Naive B cell (primary cell): ENCODE measurements at regions not wholly inside any gene's neighbourhood (a gene's known extent, or its start where the extent isn't known, plus 50 kb on each side); places are given as distances from the start of the nearest gene placed in this dataset.

Experiments used
- ATAC-seq, 2 donors: fragments of 150-1000 bp; cut with Tn5 transposase; 2 replicates each; pipeline ENCODE4 v1.10.0; 2021; ENCODE audit warnings: low read depth in 2 of 2, mild to moderate bottlenecking in 2 of 2, moderate library complexity in 2 of 2
- DNase-seq: peaks from one replicate; pipeline ENCODE4 v3.0.0; 2022
- H3K27ac Mint-ChIP-seq, 6 donors: one replicate each; pipeline ENCODE4 v1.8.0; 2020 to 2022; ENCODE audit warnings: mild to moderate bottlenecking in 6 of 6, mixed read lengths in 6 of 6, moderate library complexity in 5 of 6, inconsistent platforms in 2 of 6
- H3K27me3 Mint-ChIP-seq, 3 donors: one replicate each; pipeline ENCODE4 v1.8.0; 2021 to 2022; ENCODE audit warnings: mixed read lengths in 3 of 3, mild to moderate bottlenecking in 1 of 3
- H3K36me3 Mint-ChIP-seq, 2 donors: one replicate each; pipeline ENCODE4 v1.8.0; 2020 to 2022; ENCODE audit warnings: mixed read lengths in 2 of 2, inconsistent platforms in 1 of 2, mild to moderate bottlenecking in 1 of 2
- H3K4me1 Mint-ChIP-seq, 3 donors: one replicate each; pipeline ENCODE4 v1.8.0; 2020 to 2022; ENCODE audit warnings: mixed read lengths in 3 of 3, inconsistent platforms in 1 of 3, mild to moderate bottlenecking in 1 of 3, moderate library complexity in 1 of 3
- H3K4me3 Mint-ChIP-seq, 8 donors: one replicate each; pipeline ENCODE4 v1.8.0; 2020 to 2022; ENCODE audit warnings: mild to moderate bottlenecking in 8 of 8, mixed read lengths in 8 of 8, moderate library complexity in 8 of 8, inconsistent platforms in 2 of 8
- H3K9me3 Mint-ChIP-seq, 7 donors: one replicate each; pipeline ENCODE4 v1.8.0; 2020 to 2022; ENCODE audit warnings: mixed read lengths in 7 of 7, mild to moderate bottlenecking in 5 of 7, inconsistent platforms in 2 of 7, moderate library complexity in 1 of 7

DNA sequence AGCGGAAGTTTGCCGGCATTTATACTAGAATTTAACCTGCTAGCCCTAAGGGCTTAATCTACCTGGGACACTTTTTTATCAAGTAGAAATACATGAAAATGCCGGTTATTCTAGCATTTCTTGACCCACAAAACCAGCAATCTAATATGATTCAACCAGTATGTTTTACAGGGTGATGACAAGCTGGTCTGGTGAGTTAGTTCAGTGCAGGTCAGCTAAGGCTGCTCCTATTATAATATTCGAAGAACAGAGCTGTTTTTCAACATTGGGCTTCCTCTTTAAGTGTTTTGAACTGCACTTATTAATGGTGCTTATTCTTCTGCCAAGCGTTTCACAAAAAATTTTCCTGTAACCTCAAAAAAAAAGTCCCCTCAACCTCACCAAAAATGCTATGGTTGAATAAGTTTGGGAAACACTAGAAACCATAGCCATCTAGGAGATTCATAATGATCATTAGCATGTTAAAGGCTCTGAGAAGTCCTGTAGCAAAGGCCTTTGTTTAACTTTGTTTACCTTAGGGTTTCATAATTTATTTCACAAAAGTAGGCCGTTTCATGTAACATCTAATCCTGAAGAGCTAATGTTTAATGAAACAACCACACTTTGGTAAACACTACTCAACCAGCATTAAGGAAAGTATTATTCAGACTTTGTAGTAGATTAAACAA, 526.6 kb downstream of the KLF12 start:
- Mint-ChIP-seq H3K4me1 (no peaks in the 10 kb centered on the region), H3K27me3 (no peaks in the 10 kb centered on the region), H3K36me3 (no peaks in the 10 kb centered on the region), H3K27ac (peak overlapping the region in 1 of 6 donors; percentile 15), H3K4me3 (no peak overlapping the region), H3K9me3 (peaks cover 0 to 16% (median 6%) of the 10 kb centered on the region in 7 donors)
- DNase-seq (no peak), ATAC-seq (no peak)

DNA sequence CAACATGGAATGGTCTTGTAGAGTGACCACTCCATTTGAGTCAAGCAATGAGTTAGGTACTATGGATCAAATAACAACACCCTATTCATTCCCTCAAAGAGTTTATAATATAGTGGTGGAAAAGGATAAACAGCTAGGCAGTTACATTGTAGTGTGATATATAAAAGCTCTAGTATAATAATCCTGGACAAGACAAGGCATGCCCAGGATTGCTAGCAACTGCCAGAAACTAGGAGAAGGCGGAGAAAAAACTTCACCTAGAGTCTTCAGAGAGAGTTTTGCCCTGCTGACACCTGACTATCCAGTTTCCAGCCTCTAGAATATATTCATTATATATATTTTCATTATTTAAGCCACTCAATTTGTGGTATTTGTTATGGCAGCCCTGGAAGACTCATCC, 530.6 kb downstream of the KLF12 start:
- Mint-ChIP-seq H3K27ac (no peak overlapping the region), H3K4me1 (no peaks in the 10 kb centered on the region), H3K4me3 (no peak overlapping the region), H3K36me3 (no peaks in the 10 kb centered on the region), H3K27me3 (peaks cover 0 to 5% (median 0%) of the 10 kb centered on the region in 3 donors), H3K9me3 (peaks cover 3 to 16% (median 10%) of the 10 kb centered on the region in 7 donors)
- no peak for DNase-seq
- ATAC-seq = no peak

DNA sequence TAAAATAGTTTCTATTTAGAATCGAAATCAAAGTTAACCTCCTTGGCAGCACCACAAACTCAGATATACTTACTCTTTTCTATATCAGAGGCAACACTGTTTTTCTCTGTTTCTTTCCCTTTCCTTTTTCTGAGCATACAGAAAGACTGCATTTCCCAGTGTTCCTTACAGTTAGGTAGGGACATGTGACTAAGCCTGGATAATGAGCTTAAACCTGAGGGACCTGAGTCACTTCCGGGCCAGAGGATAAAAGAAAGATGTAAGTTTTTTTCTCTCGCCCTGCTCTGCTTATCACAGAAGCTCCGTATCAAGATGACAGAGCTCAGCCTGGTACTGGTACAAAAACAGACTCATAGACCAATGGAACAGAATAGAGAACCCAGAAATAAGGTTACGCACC, 531.9 kb downstream of the KLF12 start:
- Mint-ChIP-seq H3K36me3 (no peaks in the 10 kb centered on the region), H3K27me3 (peaks cover 0 to 5% (median 0%) of the 10 kb centered on the region in 3 donors), H3K27ac (no peak overlapping the region), H3K4me1 (no peaks in the 10 kb centered on the region), H3K4me3 (no peak overlapping the region), H3K9me3 (peaks cover 3 to 16% (median 10%) of the 10 kb centered on the region in 7 donors)
- ATAC-seq = no peak
- DNase-seq = no peak

DNA sequence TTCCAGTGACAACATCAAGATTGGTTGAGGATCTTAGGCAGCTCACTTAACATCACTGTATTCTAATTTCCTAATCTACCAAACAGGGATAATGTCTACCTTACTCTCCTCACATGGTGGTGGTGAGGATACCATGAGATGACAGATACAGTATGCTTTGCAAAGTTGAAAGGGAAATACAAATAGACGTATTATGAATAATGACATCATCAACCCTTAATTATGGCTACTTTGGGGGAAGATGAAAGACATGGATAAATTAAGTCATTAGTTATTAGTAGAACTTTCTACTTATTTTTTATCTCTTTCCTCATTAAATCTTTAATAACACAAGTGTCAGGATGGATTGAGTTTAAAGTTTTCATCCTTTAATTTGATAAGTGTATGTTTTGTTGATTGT, 532.5 kb downstream of the KLF12 start:
- Mint-ChIP-seq H3K4me1 (no peaks in the 10 kb centered on the region), H3K9me3 (peaks cover 3 to 16% (median 10%) of the 10 kb centered on the region in 7 donors), H3K27ac (no peak overlapping the region), H3K27me3 (peaks cover 0 to 5% (median 0%) of the 10 kb centered on the region in 3 donors), H3K4me3 (no peak overlapping the region), H3K36me3 (no peaks in the 10 kb centered on the region)
- ATAC-seq (no peak), DNase-seq (no peak)

DNA sequence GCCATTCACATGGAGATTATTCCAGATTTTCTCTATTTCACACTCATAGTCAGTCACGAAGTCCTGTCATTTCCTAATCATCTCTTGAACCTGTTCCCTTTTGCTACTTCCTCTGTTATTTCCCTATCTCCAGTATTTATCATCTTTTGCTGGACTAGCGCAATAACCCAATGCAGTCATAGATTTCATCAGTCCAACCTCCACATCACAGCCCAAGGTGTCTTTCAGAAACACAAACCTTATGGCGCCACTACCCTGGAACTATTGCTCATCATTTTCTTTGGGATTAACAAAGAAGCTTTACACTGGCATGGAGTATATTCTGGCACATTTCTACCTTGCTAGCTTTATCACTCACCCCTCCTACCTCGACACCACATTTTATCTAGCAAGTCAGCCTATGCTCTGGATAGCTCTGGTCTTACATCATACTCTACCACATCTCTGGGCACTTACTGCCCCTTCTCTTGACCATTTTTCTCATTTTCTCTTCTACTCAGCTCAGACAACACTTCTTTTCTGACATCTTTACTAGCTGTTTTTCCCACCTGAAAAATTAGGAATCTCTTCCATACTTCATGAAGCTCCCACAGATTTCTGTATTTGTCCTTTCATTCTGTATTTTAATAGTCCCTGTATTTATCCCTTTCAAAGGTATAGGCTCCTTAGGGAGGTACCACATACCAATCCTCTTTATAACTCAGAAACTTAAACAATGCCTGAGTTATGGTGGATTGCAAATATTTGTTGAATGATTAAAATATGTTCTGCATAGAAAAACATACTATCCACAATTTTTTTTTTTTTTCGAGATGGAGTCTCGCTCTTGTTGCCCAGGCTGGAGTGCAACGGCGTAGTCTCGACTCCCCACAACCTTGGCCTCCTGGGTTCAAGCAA, 534.7 kb downstream of the KLF12 start:
- Mint-ChIP-seq H3K27ac (no peak overlapping the region), H3K9me3 (peaks cover 3 to 13% (median 9%) of the 10 kb centered on the region in 7 donors), H3K4me3 (no peak overlapping the region), H3K4me1 (no peaks in the 10 kb centered on the region), H3K36me3 (no peaks in the 10 kb centered on the region), H3K27me3 (peaks cover 0 to 5% (median 0%) of the 10 kb centered on the region in 3 donors)
- no peak for DNase-seq
- no peak for ATAC-seq

DNA sequence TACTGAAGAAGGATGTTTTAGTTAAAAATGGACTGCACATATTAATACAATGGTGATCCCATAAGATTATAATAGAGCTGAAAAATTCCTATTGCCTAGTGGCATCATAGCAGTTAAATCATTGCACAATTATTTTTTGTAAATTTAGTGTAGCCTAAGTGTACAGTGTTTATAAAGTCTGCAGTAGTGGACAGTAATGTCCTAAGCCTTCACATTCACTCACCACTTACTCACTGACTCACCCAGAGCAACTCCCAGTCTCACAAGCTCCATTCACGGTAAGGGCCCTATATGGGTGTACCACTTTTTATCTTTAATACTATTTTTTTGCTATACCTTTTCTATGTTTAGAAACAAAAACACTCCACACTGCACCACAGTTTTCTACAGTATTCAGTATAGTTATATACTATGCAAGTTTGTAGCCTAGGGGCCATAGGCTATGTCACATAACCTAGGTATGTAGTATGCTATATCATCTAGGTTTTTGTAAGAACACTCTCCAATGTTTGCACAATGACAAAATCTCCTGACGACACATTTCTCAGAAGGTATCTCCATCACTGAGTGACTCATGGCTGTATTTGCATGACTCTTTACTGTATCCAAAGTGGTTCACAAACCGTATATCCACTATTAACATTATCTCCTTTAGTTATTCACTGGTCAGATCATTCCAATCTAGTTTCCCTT, 536.0 kb downstream of the KLF12 start:
- Mint-ChIP-seq H3K4me3 (no peak overlapping the region), H3K36me3 (no peaks in the 10 kb centered on the region), H3K4me1 (no peaks in the 10 kb centered on the region), H3K9me3 (peaks cover 0 to 10% (median 3%) of the 10 kb centered on the region in 7 donors), H3K27ac (no peak overlapping the region), H3K27me3 (peaks cover 0 to 5% (median 0%) of the 10 kb centered on the region in 3 donors)
- ATAC-seq = no peak
- no peak for DNase-seq

DNA sequence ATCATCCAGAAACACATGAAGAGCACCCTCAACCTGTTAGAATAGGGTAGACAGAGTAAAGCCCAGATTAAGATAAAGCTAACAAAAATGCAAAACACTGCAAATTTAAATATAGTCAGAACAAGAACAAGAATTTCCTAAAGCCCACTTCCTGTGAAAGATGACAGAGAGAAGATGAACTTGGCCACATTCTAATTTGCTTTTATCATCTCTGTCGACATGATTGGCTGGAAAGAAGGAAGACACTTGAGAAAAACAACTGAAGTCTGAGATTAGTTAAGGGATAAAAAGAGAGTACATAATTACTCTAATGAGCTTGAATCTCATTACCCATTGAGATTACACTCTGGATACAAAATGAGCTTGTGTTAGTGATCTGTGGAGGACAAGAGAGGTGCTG, 537.6 kb downstream of the KLF5 start:
- H3K27me3 Mint-ChIP-seq = peaks cover 0 to 5% (median 0%) of the 10 kb centered on the region in 3 donors
- no peak overlapping the region for H3K4me3 Mint-ChIP-seq
- no peaks in the 10 kb centered on the region for H3K4me1 Mint-ChIP-seq
- DNase-seq (no peak), ATAC-seq (no peak)
- peaks cover 0 to 10% (median 2%) of the 10 kb centered on the region in 7 donors for H3K9me3 Mint-ChIP-seq
- H3K36me3 Mint-ChIP-seq = no peaks in the 10 kb centered on the region
- H3K27ac Mint-ChIP-seq = no peak overlapping the region

DNA sequence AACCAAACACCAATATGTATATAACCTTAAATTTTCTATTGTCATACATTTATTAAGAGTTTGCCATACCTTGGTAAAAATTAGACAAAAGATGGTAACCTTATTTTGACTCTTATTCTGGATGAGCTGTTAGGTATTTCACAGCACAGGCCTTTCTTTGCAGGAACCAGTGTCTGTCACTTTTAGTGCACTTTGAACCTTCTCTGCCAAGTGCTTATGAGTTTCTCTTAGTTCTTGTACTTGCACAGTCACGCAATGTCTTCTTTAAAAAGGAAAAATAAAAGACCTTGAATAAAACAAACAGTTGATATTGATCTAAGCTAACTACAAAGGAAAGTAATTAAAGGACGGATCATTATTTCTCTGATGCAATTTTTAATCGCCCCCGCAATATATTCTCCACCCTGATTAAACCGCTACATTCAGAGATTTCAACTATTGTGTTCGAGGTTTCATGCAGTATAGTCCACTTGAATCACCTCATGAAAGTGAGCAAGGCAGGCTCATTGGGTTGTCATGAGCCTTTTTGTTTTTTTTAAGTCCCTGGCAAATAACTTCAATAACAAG, 534.5 kb downstream of the KLF5 start:
- Mint-ChIP-seq H3K4me3 (no peak overlapping the region), H3K4me1 (no peaks in the 10 kb centered on the region), H3K9me3 (peaks cover 0 to 3% (median 0%) of the 10 kb centered on the region in 7 donors), H3K27ac (no peak overlapping the region), H3K36me3 (no peaks in the 10 kb centered on the region), H3K27me3 (no peaks in the 10 kb centered on the region)
- no peak for DNase-seq
- ATAC-seq = no peak

DNA sequence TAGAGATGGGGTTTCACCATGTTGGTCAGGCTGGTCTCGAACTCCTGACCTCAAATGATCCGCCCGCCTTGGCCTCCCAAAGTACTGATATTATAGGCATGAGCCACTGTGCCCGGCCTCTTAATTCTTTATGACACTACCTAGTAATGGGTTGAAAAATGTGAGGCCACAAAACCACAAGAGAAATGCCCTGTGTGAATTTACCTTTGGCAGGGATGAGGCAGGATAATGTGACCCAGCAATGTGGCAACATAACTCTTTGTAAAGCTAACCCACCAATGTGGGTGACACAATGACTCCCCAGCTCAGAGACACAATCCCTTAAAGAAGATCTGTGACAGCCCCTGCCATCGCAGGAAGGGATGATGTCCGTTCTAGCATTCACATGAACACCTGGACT, 533.1 kb downstream of the KLF5 start:
- ATAC-seq (no peak), DNase-seq (no peak)
- peaks cover 0 to 7% (median 0%) of the 10 kb centered on the region in 7 donors for H3K9me3 Mint-ChIP-seq
- no peaks in the 10 kb centered on the region for H3K4me1 Mint-ChIP-seq
- no peaks in the 10 kb centered on the region for H3K27me3 Mint-ChIP-seq
- no peak overlapping the region for H3K27ac Mint-ChIP-seq
- H3K36me3 Mint-ChIP-seq = no peaks in the 10 kb centered on the region
- no peak overlapping the region for H3K4me3 Mint-ChIP-seq

DNA sequence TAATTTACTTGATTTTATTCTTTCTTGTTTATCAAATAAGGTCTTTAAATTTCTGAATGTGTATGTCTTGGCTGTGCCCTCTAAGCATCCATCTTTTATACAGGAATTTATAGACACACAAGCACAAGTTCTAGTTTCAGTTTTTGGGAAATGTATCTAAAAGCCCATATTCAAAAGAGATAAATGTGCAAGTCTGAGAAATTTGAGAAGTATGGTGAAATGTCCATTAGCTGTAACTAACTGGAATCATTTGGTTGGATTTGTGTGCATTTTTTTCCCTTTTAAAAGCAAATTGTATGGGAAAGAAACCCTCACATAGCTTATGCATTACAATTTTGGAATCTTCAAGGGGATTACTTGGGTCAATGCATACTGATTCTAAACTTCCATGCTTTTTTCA, 532.0 kb downstream of the KLF5 start:
- Mint-ChIP-seq H3K4me1 (no peaks in the 10 kb centered on the region), H3K27me3 (no peaks in the 10 kb centered on the region), H3K36me3 (no peaks in the 10 kb centered on the region), H3K9me3 (peaks cover 0 to 12% (median 5%) of the 10 kb centered on the region in 7 donors), H3K4me3 (no peak overlapping the region), H3K27ac (no peak overlapping the region)
- ATAC-seq (no peak), DNase-seq (no peak)

DNA sequence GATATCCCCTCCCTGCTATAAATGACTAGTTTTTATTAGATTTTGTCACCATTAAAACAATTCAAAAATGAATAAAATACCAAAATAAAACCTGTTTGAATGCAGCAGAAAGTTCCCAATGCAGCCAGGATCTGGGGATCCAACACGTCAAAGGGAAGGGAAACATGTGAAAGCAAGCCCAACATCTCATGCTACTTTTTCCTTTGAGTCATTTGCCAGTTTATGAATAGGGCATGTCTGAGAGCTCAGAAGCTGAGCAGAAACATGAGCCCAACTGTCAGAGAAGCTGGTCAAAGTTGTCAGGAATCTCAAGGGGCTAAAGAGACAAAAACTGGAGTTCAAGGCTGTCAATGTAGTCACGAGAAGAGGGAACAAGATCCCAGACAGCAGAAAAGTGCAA, 526.4 kb downstream of the KLF5 start:
- H3K27me3 Mint-ChIP-seq = no peaks in the 10 kb centered on the region
- ATAC-seq (no peak), DNase-seq (no peak)
- H3K27ac Mint-ChIP-seq = no peak overlapping the region
- peaks cover 6 to 20% (median 9%) of the 10 kb centered on the region in 7 donors for H3K9me3 Mint-ChIP-seq
- no peak overlapping the region for H3K4me3 Mint-ChIP-seq
- H3K4me1 Mint-ChIP-seq = no peaks in the 10 kb centered on the region
- H3K36me3 Mint-ChIP-seq = no peaks in the 10 kb centered on the region

DNA sequence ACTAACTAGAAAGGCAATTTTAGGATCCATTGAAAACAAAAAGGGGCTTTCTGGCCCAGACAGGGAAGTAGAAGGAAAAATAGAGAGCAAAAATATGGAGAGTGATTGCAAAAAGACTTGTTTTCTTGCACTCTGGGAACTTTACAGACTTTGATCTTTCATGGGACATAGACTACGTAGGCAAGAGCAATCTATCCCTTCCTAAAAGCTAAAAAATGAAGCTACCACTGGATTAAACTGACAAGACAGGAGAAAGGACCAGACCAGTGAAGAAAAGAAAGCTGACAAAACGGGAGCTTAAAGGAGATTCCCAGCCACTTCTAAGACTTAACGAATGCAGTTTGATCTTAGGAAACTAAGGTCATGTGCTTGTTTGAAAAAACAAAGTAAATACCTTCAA, 524.5 kb downstream of the KLF5 start:
- Mint-ChIP-seq H3K9me3 (peaks cover 6 to 20% (median 9%) of the 10 kb centered on the region in 7 donors), H3K36me3 (no peaks in the 10 kb centered on the region), H3K27ac (no peak overlapping the region), H3K4me3 (no peak overlapping the region), H3K4me1 (no peaks in the 10 kb centered on the region), H3K27me3 (no peaks in the 10 kb centered on the region)
- no peak for DNase-seq
- ATAC-seq = no peak

DNA sequence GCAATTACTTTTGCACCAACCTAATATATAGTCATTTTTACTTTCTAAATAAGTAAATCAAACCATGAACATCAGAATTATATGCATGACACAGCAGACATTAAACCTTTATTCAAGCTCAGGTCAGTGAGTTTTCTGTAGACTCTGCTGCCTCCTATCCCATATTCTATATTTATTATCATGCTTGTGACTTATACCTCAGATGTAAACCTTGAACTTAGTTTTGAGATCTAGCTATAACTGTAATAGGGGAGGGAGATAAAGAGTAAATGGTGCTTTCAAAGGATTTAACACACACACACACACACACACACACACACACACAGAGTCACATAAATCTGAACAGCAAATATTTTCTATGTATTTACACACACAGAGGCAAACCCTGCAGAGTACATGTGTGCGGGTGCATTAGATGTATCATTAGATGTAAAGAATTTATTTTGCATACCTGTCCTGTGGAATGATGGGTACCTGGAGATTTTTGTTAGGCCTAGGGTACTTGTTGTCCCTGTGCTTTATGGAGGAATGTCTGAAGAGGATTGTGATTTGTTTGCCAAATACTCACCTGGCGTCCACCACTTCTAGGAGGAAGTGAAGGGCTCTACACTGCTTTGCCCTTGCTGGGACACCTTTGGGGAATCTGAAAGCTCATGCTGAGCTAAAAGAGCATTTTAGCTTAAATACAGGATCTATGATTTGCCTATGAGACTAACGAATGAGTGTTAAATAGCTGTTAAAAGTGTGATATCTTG, 521.9 kb downstream of the KLF5 start:
- H3K9me3 Mint-ChIP-seq = peaks cover 2 to 16% (median 6%) of the 10 kb centered on the region in 7 donors
- DNase-seq (no peak), ATAC-seq (no peak)
- H3K27ac Mint-ChIP-seq = no peak overlapping the region
- no peak overlapping the region for H3K4me3 Mint-ChIP-seq
- H3K27me3 Mint-ChIP-seq = no peaks in the 10 kb centered on the region
- H3K4me1 Mint-ChIP-seq = no peaks in the 10 kb centered on the region
- no peaks in the 10 kb centered on the region for H3K36me3 Mint-ChIP-seq
